Heart right ventricle (tissue), 16 donors: ENCODE measurements at regions not wholly inside any gene's neighbourhood (a gene's known extent, or its start where the extent isn't known, plus 50 kb on each side); places are given as distances from the start of the nearest gene placed in this dataset.

ENCODE experiments used
- ATAC-seq, 8 donors: fragments of 200-7000 bp; cut with Tn5 transposase; one replicate each; pipeline ENCODE4 v1.9.1; 2020; ENCODE audit warnings: mild to moderate bottlenecking in 8 of 8, moderate library complexity in 8 of 8, moderate number of reproducible peaks in 1 of 8
- DNase-seq, 2 donors: peaks; one replicate each; pipeline ENCODE4 v3.0.0-alpha.2; 2020
- H3K27ac ChIP-seq, 10 donors: fragments of 200-600 bp; sonication (generic) in 2 of 10; one replicate each; pipeline versions ENCODE4 v1.5.0 to v1.8.0; 2020 to 2022; ENCODE audit warnings: mild to moderate bottlenecking in 3 of 10
- H3K27me3 ChIP-seq, 7 donors: fragments of 200-600 bp; one replicate each; pipeline ENCODE4 v1.8.0; 2021 to 2022; ENCODE audit warnings: mild to moderate bottlenecking in 2 of 7
- H3K36me3 ChIP-seq, 9 donors: fragments of 200-600 bp; sonication (generic) in 1 of 9; one replicate each; pipeline versions ENCODE4 v1.5.0 to v1.8.0; 2020 to 2022; ENCODE audit warnings: mild to moderate bottlenecking in 2 of 9
- H3K4me1 ChIP-seq, 9 donors: fragments of 200-600 bp; sonication (generic) in 1 of 9; one replicate each; pipeline versions ENCODE4 v1.5.0 to v1.8.0; 2020 to 2022; ENCODE audit warnings: mild to moderate bottlenecking in 4 of 9
- H3K4me3 ChIP-seq, 10 donors: fragments of 200-600 bp; sonication (generic) in 2 of 10; one replicate each; pipeline versions ENCODE4 v1.5.0 to v1.8.0; 2020 to 2022; ENCODE audit warnings: mild to moderate bottlenecking in 7 of 10, moderate library complexity in 2 of 10
- H3K9me3 ChIP-seq, 11 donors: fragments of 200-600 bp in 10 of 11; sonication (generic) in 2 of 11; one replicate each; pipeline versions ENCODE4 v1.5.0 to v1.8.0; 2013 to 2022; ENCODE audit warnings: mild to moderate bottlenecking in 2 of 11, control low read depth in 1 of 11, moderate library complexity in 1 of 11
- WGBS, 2 donors: extraction: QIAGEN DNeasy Blood & Tissue Kit; methylation state at CpG; one replicate each; pipeline ENCODE4 v1.1.7; 2013; ENCODE audit warnings: inconsistent platforms in 1 of 2; 5-methylcytosine and 5-hydroxymethylcytosine counted together
- intact Hi-C, 10 donors: fragments of 100-400 bp; cut with DNase I; formaldehyde crosslinking; loops; one replicate each; pipeline versions ENCODE4 v1.11.1 to v1.14.2; 2022
- TF ChIP-seq, protein P1 (sequence below), 9 donors: fragments of 200-600 bp; sonication (generic) in 2 of 9; IDR thresholded peaks; one replicate each; pipeline versions ENCODE4 v1.5.0 to v1.8.0; 2021 to 2022; ENCODE audit warnings: antibody characterized with exemption in 9 of 9, mild to moderate bottlenecking in 5 of 9, moderate library complexity in 1 of 9
- donor health status: Arrhythmogenic right ventricular cardiomyopathy.
- donor health status: ischemic (EF 13 %, LVEDD 7.1; RV severe dilation, severe dysfunction).
- donor health status: healthy with polysubstance abuse.
- donor health status: DM: no; HTN: yes; CAD: no.
- donor health status: DM: no; HTN: no; CAD: no.
- donor health status: ischemic (EF 25% LVEDD 6.9; RV normal size, moderate dysfunction).
- donor health status: ischemic (EF 25% LVEDD 5.7; RV mildly dilated, moderate dysfunction).
- donor health status: healthy.
- donor health status: DM: yes; HTN: yes; CAD: no.
- donor health status: Ischemic cardiomyopathy.
- donor health status: ischemic (EF 35%, LVEDD 5.7; RV mildly dilated, moderate dysfunction).
- donor health status: nonischemic (EF 11% LVEDD 7.7; RV severe dilation, severe dysfunction).
- donor health status: DM: yes; HTN: yes; CAD: no.
- donor health status: PGD.
- donor health status: ischemic (EF 29% LVEDD 5.4; RV normal size, mild dysfunction).
- donor health status: nonischemic (EF 23%, LVEDD 6.1; RV moderate dilation, normal function).

DNA sequence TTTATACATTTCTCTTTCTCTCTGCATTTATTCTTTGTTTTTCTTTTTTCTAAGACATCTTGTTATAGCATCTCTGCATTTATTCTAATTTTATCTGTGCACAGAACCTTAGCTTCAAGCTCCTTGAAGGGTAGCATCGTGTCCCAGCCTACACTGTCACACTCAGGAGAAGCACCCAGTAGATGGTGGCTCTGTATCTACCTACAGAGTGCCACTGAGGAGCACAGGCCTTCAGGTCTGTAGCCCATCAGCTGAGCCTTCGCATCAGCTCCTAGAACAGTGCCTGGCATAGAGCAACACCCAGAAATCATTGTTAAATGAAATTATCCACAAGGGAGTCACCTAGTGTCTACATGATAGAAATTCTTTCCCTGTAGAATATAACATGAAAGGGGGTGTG, 203.0 kb upstream of the KLF14 start:
- H3K4me3 ChIP-seq = no peak overlapping the region
- TF ChIP-seq, protein P1, sequence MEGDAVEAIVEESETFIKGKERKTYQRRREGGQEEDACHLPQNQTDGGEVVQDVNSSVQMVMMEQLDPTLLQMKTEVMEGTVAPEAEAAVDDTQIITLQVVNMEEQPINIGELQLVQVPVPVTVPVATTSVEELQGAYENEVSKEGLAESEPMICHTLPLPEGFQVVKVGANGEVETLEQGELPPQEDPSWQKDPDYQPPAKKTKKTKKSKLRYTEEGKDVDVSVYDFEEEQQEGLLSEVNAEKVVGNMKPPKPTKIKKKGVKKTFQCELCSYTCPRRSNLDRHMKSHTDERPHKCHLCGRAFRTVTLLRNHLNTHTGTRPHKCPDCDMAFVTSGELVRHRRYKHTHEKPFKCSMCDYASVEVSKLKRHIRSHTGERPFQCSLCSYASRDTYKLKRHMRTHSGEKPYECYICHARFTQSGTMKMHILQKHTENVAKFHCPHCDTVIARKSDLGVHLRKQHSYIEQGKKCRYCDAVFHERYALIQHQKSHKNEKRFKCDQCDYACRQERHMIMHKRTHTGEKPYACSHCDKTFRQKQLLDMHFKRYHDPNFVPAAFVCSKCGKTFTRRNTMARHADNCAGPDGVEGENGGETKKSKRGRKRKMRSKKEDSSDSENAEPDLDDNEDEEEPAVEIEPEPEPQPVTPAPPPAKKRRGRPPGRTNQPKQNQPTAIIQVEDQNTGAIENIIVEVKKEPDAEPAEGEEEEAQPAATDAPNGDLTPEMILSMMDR (IDR thresholded peaks at IDR 0.05) = no peak
- no peaks in the 10 kb centered on the region for H3K9me3 ChIP-seq
- ATAC-seq (no peak), DNase-seq (no peak)
- H3K36me3 ChIP-seq = peaks cover 0 to 42% (median 3%) of the 10 kb centered on the region in 9 donors
- H3K4me1 ChIP-seq = peaks cover 7 to 55% (median 38%) of the 10 kb centered on the region in 9 donors
- intact Hi-C loops = no loop called here
- no peaks in the 10 kb centered on the region for H3K27me3 ChIP-seq
- H3K27ac ChIP-seq = no peak overlapping the region
- whole genome bisulfite sequencing, 2 donors = 94 to 96% methylated on average over 2 of the region's 2 CpGs

DNA sequence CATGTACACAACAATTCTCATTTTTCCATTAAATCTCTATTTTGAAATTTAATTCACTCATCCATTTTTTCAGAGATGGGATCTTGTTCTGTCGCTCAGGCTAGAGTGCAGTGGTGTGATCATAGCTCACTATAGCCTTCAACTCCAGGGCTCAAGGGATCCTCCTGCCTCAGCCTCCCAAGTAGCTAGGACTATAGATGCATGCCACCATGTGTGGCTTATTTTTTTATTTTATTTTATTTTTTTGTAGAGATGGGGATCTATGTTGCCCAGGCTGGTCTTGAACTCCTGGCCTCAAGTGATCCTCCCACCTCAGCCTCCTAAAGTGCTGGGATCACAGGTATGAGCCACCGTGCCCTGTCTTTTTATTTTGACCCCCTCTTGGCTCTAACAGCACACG, 203.8 kb upstream of the KLF14 start:
- 86 to 93% methylated on average over 3 of the region's 3 CpGs for WGBS, 2 donors
- Histone ChIP-seq H3K4me1 (peaks cover 11 to 62% (median 46%) of the 10 kb centered on the region in 9 donors), H3K27ac (peak overlapping the region in 2 of 10 donors; percentile 33 to 88), H3K9me3 (no peaks in the 10 kb centered on the region), H3K4me3 (no peak overlapping the region), H3K27me3 (no peaks in the 10 kb centered on the region), H3K36me3 (peaks cover 0 to 39% (median 2%) of the 10 kb centered on the region in 9 donors)
- no peak for ATAC-seq
- intact Hi-C loops = no loop called here
- no peak for DNase-seq
- TF ChIP-seq, protein P1 (IDR thresholded peaks at IDR 0.05) = no peak

DNA sequence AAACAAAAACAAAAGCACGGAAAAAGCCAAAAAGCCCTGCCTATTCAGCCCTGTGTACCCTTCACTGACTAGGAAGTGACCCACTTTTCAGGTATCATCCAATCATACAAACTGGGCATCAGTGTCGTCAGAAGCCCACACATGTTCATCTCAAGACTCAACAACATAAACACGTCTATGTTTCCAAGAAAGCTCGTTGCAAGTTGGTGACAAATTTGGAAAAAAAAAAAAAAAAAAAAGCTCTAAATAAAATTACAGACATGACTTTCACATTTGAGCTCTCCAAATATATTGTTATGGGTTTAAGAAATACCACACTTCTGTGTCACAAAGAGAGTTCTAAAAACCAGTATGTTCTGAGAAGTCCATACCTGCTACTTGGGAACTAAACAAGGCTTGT, 204.7 kb upstream of the KLF14 start:
- peak overlapping the region in 2 of 10 donors; percentile 33 to 88 for H3K27ac ChIP-seq
- peaks cover 0 to 31% (median 0%) of the 10 kb centered on the region in 9 donors for H3K36me3 ChIP-seq
- TF ChIP-seq, protein P1 (IDR thresholded peaks at IDR 0.05) = no peak
- DNase-seq = no peak
- no peaks in the 10 kb centered on the region for H3K27me3 ChIP-seq
- H3K4me3 ChIP-seq = no peak overlapping the region
- 65 to 67% methylated on average over 4 of the region's 4 CpGs for WGBS, 2 donors
- no peaks in the 10 kb centered on the region for H3K9me3 ChIP-seq
- no peak for ATAC-seq
- peaks cover 13 to 69% (median 54%) of the 10 kb centered on the region in 9 donors for H3K4me1 ChIP-seq
- intact Hi-C loops = no loop called here

DNA sequence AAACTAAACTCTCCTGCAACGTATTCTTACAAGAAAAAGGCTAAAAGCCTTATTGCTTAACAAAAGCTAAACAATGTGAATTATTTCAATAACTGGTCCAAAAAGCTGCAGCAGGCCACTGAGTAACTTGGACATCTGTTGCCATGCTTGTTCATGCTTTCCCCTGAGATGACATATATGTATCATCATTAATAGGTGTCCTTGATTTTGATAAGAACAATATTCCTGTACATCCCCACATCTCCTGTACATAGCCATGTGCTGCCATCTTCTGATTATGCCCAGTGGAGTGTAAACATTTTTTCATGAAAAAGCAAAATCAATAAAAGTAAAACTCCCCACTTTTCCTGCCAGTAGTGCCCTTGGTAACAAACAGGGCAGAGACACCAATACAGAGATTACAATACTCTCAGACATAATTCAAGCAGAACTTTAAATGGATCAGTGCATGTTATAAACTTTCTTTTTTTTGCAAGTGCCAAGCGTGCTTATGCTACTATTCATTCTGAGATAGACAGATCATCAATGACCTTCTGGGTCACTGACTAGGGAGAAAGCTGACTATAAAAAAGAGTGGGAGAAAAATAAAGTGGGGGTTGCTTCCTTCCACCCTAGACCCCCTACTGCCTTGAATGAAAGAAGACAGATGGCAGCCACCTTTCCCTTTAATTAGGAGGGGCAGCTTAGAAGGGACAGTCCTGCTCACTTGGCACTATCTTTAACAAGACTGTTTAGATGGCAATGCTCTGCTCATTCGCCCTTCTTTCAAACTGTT, 205.5 kb upstream of the KLF14 start:
- Histone ChIP-seq H3K27me3 (no peaks in the 10 kb centered on the region), H3K4me1 (peaks cover 13 to 74% (median 63%) of the 10 kb centered on the region in 9 donors), H3K4me3 (peak overlapping the region in 1 of 10 donors; percentile 2), H3K27ac (peak overlapping the region in 5 of 10 donors; percentile 1 to 88 (median 9)), H3K9me3 (no peaks in the 10 kb centered on the region), H3K36me3 (peaks cover 0 to 32% (median 0%) of the 10 kb centered on the region in 9 donors)
- WGBS, 2 donors = 68 to 78% methylated on average over 3 of the region's 3 CpGs
- TF ChIP-seq, protein P1 (IDR thresholded peaks at IDR 0.05) = no peak
- ATAC-seq (no peak), DNase-seq (no peak)
- intact Hi-C loops = no loop called here
